Stimulated activated CD4-positive, alpha-beta T cell treated with anti-CD3 and anti-CD28 coated beads, Interleukin-12 subunit alpha, Interleukin-12 subunit beta, amount 100 ng/mL, for 48 hours (primary cell): ENCODE measurements at regions not wholly inside any gene's neighbourhood (a gene's known extent, or its start where the extent isn't known, plus 50 kb on each side); places are given as distances from the start of the nearest gene placed in this dataset.
"Not testable (repeated sequence)": the region's sequence is repeated elsewhere in the genome, so short reads cannot be mapped to it uniquely, and the experiment has no call there.

ENCODE experiments used
- DNase-seq, 3 donors: peaks; one replicate each; pipeline ENCODE4 v3.0.0-alpha.2; 2020; ENCODE audit warnings: low read depth in 2 of 3, low spot score in 1 of 3

DNA sequence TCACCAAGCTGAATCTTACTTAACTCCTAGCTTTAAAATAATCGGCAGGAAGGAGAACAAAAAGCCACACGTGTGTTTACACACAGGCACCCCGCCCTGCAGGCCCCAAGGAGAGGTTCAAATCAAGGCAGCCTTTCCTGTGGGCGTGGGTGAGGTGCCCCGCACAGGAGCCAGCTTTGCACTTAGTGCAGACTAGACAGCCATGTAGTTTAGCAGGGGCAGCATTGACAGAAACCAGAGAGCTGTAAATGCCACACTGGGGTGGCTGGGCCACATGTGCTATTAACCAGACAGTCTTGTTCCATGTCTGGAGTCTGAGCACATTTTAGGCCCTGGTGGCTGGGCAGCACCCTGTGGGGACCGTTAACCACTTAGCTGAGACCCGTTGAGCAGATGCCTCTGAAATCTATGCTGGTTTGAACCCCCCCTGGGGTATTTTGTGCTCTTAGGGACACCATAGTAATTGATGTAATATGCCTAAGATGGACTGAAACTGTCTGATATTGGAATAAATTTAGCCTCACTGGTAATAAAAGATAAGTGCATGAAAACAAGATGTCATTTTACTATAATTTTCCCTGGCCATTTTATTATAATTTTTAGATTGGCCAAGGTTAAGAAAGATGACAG, 106.4 kb upstream of the KCNG1 start:
- no peak for DNase-seq

DNA sequence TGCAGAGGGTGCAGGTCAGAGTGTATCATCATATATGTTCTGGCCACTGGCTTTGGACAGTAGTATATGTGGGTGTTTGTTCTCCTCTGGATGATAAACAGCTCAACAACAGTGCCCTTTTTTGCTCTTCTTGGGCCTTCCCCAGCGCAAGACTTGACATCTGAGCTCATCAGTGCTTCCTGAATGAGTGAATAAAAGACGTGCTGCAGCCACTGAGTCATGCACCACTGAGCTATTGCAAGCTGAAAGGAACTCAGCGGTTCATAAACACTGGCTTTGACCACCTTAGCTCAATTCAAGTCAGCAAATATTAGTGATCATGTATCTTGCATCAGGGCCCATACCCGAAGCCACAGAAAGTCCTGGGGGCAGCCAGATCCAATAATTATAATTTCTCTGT, 105.3 kb upstream of the KCNG1 start:
- DNase-seq, result peak in 2 of 3 donors; percentile 10 to 24

DNA sequence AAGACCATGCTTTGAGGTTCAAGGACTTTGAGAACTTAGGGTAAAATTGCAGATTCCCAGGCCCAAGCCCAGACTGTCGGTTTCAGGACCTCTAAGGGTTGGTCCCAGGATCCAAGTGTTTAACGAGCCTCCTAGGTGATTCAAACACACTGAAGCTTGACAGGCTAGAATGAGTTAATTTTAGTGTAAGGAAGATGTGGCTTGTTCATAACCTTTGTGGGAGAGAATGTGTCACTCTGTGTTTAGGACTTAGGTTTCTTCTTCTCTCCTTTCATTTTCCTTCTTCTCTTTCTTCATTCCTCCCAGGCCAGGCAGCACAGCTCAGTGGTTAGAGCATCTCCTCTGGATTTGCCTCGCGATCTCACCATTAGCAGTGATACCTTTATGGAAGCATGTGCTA, 104.8 kb upstream of the KCNG1 start:
- DNase-seq, result no peak

DNA sequence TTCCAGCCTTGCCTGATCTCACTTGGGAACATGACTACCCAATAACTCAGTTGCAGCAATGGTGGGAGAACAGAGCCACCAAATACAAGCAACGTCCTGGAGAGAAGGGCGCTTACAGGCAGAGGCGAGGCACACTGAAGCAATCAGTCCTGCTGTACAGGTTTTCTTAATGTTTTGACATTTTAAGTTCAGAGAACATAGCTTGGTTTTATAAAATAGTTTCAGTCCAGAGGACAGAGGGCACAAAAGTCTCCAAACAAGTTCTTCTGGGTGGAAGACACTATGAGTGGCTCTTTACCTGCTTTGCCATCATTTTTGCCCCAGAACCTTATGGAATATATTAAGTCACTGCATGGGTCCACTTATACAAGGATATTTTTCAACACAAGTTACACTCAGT, 103.4 kb upstream of the KCNG1 start:
- no peak for DNase-seq

DNA sequence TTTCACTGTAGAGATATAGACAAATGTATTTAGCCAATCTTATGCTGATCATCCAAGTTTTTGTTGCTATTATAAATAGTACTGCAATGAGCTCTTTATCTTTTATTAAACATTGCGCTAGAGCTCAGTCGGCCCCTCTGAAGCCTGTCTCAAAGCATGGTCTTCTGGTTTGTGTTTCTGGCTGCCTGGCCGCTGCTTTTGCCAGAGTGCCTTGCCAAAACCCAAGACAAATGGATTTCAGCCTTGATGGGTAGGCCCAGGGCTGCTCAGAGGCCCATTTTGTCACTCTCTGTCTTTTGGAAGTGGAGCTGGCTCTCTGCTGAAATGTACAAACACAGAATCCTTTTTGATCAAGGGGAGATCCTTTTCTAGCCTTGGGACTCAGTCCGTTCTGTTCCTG, 102.9 kb upstream of the KCNG1 start:
- no peak for DNase-seq

DNA sequence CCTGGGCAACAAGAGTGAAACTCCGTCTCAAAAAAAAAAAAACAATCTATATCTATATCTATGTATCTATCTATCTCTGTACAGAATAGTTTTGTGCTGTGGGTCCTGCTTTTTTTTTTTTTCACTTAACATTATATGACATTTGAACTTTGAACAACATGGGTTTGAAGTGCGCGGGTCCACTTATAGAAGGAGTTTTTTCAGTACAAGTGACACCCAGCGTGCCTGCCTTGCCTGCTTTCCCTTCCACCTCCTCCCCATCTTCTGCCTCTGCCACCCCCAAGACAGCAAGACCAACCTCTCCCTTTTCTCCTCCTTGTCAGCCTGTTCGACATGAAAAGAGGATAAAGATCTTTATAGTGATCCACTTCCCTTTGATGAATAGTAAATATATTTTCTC, 102.2 kb upstream of the KCNG1 start:
- no peak for DNase-seq

DNA sequence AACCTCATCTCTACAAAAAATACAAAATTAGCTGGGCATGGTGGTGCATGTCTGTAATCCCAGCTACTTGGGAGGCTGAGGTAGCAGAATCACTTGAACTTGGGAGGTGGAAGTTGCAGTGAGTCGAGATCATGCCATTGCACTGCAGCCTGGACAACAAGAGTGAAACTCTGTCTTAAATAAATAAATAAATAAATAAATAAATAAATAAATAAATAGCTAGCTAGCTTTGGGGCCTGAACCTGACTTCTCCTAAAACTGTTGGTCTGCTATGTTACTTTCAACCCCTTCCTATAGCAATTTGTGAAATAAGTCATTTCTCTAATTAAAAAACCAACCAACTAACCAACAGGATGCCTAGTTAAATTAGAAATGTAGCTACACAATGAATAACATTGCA, 101.0 kb upstream of the KCNG1 start:
- not testable (repeated sequence) for DNase-seq

DNA sequence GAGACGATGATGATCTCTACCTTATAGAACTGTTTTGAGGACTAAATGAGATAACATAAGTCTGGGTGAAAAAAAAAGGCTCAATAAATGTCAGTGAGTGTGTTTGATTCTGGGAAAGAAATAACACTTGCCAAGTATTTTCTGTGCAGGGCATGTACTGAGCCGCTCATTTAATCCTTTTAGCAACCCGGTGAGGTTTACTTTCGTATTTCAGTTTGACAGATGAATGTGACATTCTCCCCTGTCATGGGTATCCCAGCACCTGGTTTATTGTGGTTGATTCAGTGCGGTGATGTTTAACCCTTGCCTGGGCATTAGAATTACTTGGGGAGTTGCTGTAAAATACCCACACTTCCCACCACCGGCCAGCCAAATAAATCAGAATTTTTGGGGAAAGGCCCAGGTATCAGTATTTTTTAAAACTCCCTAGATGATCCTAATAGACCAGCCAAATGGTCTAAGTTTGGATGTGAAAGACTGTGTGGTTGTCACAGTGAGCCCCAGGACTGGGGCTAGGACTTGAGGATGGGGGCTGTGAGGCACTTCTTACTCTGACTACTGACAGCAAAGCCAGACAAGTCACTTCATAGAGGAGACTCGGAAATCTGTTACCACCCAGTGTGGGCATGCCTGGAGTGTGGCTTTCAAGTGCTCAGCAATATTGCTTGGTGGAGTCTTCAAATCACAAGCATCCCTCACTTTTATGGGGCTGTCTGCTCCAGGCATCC, 100.2 kb upstream of the KCNG1 start:
- peak in 1 of 3 donors; percentile 11 for DNase-seq

DNA sequence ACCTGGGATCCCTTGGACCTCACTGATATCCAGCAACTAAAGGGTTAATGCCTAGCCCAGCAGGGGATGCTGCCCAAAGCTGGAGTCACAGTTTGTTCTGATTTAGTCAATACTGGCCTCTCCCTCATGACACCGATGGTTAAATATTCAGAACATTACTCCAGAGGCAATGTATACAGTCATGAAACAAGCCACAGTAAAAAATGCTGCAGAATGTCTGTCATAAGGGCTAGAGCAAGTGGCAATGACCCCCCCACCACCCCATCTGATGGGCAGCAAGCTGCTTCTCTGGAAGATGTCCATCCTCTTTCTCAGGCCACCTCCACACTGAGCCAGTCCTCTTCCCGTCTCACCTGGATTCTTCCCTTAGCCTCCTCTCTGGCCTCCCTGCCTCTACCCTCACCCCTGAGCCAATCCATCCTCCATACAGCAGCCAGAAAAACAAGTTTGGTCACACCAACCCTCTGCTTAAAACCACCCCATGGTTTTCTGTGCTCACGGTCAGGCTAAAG, 99.0 kb upstream of the KCNG1 start:
- DNase-seq, result no peak

DNA sequence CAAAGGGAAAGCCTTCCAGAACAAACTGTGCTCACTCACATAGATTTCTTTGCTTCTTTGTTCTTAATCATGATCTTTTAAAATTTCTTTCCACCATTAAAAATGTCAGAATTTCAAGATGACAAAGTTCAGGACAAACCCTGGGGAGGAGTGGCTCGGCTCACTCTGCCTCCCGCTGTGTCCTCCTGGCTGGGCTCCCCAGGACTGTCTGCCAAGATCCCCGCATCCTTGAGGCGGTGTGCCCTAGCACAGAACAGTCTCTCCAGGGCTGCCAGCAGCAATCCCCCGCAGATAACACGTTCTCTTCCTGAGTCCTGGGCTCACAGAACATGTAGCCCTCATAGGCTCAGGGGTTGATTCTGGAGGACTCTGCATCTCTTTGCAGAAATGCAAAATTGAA, 98.4 kb upstream of the KCNG1 start:
- no peak for DNase-seq

DNA sequence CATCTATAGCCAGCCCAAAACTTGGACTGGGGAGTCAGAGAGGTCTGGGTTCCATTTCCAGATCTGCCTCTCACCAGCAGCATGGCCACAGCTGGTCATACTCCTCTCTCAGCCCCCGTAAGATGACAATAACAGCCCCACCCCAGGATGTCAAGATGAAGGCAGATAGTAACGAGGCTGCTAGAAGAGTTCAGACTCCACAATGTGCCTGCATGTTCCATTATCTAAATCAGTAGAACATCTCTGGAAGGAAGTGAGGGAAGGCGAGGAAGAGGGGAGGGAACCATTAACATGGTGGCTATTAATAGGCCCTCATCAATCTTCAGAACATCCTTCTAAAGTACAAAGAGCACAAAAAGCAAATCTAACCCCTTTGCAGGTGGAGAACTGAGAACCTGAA, 98.0 kb upstream of the KCNG1 start:
- no peak for DNase-seq

DNA sequence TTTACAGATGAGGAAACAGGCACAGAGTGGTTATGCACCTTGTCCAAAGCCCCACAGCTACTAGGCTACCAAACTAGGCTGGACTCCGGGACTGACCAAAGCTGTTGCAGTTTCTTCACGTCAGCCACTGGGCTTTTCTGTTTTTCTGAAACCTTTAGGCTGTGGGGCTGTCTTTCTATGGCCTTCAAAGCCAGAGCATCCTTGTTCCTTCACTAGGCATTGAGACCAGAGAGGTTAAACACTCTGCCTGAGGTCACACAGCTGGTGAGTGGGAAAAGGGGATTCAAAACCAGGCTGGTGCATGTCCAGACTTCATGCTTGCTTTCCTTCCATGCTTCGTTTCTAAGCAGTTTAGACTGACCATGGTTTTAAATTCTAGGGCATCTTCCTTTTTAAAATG, 97.5 kb upstream of the KCNG1 start:
- no peak for DNase-seq

DNA sequence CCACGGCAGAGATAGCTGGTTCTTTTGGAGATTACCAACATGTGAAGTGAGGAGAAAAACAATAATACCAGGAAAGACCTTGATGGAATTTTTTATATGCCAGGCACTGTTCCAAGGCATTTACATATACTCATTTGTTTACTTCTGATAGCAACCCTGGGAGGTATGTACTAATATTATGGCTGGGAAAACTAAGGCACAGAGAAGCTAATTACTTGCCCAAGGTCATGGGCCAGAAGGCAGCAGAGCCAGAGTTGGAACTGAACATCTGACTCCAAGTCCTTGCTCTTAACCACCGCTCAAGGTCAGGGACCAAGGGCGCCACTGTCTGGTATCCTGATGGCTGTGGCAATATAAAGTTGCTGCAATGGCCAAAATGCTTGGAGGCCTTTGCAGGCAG, 97.0 kb upstream of the KCNG1 start:
- no peak for DNase-seq

DNA sequence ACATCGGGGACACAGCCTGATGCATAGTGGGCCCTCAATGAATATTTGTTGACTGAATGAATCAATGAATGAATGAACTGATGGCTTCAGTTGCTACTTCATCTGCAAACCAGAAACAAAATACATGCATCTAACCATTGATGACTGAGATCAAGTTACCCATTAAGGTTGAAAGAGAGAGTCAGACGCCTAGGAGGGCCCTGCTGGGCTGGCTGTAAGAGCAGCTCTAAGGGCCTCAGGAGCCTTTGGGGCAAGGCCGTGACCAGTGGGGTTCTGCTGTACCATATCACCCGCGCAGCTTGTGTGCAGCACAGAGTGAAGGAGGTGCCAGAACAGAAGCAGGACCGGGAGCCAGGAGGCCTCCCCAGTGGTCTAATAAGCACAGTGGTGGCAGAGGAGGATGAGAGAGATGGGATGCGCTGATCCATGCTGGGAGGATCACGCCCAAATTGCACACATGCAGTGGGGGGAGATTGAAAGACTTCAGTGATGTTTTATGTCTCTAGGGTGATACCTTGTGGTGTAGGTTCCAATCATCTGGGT, 96.1 kb upstream of the KCNG1 start:
- DNase-seq, result no peak

DNA sequence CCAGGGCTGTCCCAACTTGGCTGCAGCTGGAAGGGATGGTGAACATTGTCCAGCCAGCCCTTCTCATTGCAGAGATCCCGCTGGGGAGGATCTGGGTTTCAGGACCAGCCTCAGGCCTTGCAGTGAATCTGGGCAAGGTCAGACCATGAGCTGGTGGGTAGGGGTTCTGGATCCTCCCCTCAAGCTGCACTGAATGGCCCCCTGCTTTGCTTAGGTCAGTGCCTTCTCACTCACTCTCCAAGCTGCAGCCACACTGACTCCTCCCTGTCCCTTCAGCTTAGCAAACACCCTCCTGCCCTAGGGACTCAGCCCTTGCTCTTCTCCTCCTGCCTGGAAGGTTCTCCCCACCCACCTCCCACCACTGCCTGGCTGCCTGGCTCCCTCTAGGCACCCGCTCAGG, 95.3 kb upstream of the KCNG1 start:
- no peak for DNase-seq

DNA sequence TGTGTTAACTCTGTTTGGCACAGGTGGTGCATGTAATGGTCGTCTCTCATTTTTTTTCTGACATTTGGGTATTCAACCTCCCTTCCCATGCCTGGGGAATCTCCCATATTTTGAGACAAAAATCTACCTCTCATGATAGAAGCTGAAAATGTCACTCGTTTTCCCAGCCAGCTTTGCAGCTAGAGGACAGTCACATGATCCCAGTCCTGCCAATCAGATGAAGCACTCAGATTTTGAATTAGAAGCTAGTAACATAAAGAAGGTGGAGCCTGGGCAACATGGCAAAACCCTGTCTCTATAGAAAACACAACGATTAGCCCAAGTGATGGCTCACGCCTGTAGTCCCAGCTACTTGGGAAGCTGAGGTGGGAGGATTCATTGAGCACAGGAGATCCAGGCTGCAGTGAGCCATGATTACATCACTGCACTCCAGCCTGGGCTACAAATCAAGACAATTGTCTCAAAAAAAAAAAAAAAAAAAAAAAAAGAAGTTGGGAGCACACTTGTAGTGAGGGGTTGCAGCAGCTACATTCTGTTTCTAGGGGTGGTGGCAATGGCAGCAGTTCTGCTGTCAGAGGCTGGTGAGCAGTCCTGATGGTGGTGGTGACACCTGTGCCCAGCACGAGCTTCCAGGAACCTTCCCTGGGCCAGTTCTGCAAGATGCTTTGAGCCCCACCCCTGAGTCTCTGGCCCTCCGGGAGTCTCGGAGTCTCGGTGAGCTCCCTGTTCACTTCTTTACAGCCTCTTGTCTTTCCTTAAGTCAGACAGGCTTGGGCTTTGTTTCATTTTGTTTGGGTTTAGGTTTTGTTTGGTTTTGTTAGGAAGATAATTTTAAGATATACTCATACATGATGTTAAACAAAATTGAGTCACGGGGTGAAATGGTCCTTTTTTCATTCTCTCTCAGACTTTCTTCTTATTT, 94.1 kb upstream of the KCNG1 start:
- DNase-seq, result no peak

DNA sequence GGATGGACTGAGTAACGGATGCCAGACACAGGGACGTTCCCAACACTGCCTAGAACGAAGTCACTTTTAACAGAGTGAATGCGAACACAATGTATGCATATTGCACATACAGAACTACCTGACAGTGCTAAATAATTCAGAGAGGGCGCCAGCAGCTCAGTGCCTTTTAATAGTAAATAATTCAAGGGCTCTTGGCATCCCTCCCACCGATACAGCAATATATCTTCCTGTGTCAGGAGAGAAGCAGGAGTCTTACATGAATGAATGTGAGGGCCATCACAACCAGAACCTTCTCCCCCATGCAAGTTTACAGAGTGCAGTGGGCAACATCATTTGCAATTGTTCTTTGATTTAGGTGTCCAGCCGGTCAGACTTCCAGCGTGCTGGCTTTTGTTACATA, 88.4 kb upstream of the KCNG1 start:
- DNase-seq, result no peak

DNA sequence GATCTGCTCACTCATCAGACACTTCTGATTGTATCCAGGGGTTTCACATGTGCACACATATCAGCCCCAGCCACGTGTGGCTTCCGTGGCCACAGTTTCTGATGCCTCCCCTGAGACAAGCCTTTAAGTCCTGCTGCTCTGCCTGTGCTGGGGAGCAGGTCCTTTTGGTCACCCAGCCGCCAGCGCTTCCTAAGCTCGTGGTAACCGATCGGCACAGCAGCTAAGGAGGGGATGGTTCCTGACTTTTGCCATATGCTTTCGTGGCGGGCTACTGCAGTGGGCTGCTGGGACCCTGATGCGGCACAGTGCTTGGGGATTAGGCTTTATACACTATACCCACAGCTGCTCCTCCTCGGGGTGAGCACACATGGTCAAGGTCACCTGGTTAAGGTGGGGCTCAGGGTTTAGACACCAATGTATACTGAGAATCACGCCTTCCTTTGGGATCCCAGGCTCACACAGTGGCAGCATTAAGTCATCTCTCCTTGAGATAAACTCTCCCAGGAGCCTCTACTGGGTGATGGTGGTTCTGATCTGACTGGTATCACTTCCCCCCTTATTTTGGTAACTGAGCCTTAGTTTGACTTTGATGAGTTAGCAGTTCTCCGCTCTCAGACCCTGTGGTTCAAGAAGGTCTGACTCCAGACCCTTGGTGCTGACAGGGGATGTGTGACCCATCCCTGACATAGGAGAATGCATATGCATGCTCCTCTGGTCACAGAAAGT, 85.9 kb upstream of the KCNG1 start:
- no peak for DNase-seq

DNA sequence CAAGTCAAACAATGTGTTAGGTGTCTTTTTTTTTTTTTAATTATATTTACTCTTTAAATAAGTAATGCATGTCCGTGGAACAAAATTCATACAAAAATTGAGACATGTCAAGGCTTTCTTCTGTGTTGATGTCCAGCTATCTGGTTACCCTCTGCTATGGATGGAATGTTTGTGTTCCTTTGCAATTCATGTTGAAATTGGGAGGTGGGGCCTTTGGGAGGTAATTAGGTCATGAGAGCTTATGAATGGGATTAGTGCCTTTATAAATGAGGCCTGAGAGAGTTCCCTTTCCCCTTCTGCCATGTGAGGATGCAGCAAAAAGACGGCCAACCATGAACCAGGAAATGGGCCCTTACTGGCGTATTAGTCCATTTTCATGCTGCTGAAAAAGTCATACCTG, 83.1 kb upstream of the KCNG1 start:
- no peak for DNase-seq

DNA sequence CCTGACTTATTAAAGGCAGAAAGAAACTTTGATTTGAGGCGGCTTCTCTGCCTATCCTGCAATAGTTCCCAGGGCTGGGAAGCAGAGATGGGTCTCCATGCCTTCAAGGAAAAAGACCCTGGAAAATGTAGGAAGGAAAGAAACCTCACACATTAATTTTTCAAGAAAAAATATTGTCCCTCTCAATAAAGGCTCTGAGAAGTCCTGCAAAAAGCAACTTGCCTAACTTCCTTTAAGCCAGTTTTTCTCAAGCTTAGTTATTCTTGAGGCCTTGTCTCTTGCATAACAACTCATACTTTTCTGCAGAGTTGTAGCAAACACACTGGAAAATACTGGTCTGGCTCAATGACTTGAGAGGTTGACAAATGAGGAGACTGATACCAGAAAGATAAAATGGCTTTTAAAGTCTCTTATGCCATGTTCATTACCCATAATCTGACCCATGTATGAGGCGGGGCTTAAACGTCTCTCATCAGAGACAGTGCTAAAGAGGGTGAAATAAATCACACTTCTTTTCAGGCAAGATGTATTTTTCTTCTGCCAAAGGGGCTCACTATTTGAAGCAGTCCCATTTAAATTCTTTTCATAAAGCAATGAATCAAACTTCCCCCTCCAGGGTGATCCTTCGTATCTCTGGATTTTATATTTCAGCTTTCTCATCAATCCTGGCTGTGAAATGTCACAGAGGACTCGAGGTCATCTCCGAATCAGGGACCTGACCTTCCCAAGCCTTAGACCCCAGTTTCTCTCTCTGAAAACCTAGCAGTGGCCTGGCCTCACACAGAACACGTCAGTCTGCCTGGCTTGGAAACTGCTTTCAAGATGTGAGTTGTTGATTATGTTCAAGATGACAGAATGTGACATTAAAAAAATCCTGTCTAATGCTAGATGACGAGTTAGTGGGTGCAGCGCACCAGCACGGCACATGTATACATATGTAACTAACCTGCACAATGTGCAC, 82.3 kb upstream of the KCNG1 start:
- no peak for DNase-seq
